Osteoblast (primary cell): ENCODE measurements at regions not wholly inside any gene's neighbourhood (a gene's known extent, or its start where the extent isn't known, plus 50 kb on each side); places are given as distances from the start of the nearest gene placed in this dataset.

Source experiments
- DNase-seq: peaks from one replicate; pipeline ENCODE4 v3.0.0; 2011; ENCODE audit warnings: low spot score, mixed read lengths; ENCODE audit not compliant: insufficient read length; ENCODE audit errors: missing footprints
- H2AFZ ChIP-seq: 2 replicates; pipeline ENCODE4 v1.6.0; 2011; ENCODE audit warnings: mild to moderate bottlenecking, low read length
- H3K27ac ChIP-seq: 2 replicates; pipeline ENCODE4 v1.5.1; 2011; ENCODE audit warnings: mild to moderate bottlenecking, low read depth, low read length, moderate library complexity
- H3K27me3 ChIP-seq: 2 replicates; pipeline ENCODE4 v1.6.0; 2012; ENCODE audit warnings: mild to moderate bottlenecking, control low read depth, inconsistent platforms, low read length, moderate library complexity; ENCODE audit not compliant: insufficient read depth
- H3K36me3 ChIP-seq: 2 replicates; pipeline ENCODE4 v1.5.1; 2011; ENCODE audit warnings: mild to moderate bottlenecking, low read length, control low read depth, moderate library complexity; ENCODE audit not compliant: insufficient read depth
- H3K4me1 ChIP-seq: 2 replicates; pipeline ENCODE4 v1.5.1; 2011; ENCODE audit warnings: mild to moderate bottlenecking, low read length, control low read depth, moderate library complexity; ENCODE audit not compliant: insufficient read depth
- H3K4me2 ChIP-seq: 2 replicates; pipeline ENCODE4 v1.6.0; 2011; ENCODE audit warnings: mild to moderate bottlenecking, low read length; ENCODE audit not compliant: insufficient read depth
- H3K4me3 ChIP-seq: fragments of 200-600 bp; sonication (generic); 3 replicates; pipeline ENCODE4 v1.5.1; 2012; ENCODE audit warnings: mild to moderate bottlenecking, low read length, inconsistent platforms; ENCODE audit not compliant: insufficient read depth
- H3K79me2 ChIP-seq: 2 replicates; pipeline ENCODE4 v1.6.0; 2012; ENCODE audit warnings: mild to moderate bottlenecking, low read length, control low read depth, inconsistent platforms; ENCODE audit not compliant: insufficient read depth
- H3K9me3 ChIP-seq: 2 replicates; pipeline ENCODE4 v1.5.1; 2011; ENCODE audit warnings: low read depth, low read length, control low read depth
- H4K20me1 ChIP-seq: 2 replicates; pipeline ENCODE4 v1.6.0; 2012; ENCODE audit warnings: mild to moderate bottlenecking, low read length, control low read depth; ENCODE audit not compliant: insufficient read depth
- TF ChIP-seq, protein P1 (sequence below): IDR thresholded peaks from 2 replicates; pipeline ENCODE4 v1.5.1; 2011; ENCODE audit warnings: mild to moderate bottlenecking, low read depth, low read length, moderate library complexity; ENCODE audit errors: extremely low read depth

DNA sequence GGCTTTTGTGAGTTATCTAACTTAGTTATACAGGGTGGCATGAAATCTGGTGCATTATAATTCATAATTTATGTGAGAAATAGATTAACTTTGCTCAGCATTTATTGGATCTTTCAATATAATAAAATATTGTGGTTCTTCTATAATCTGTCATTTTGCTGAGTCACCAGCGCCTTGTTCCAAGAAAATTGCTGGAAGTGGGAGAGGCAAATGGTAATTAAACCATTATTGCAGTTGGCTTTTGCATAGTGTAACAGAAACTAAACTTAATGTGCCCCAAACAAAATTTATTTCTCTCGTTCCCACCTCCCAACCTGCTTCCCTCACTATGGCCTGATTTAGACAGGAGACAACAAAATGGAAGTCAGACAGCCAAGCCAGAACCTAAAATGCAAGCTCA, 146.3 kb downstream of the GALR1 start:
- Histone ChIP-seq H3K9me3 (no peaks in the 10 kb centered on the region), H3K36me3 (no peaks in the 10 kb centered on the region), H3K79me2 (no peaks in the 10 kb centered on the region), H3K4me1 (no peaks in the 10 kb centered on the region), H3K4me3 (no peak overlapping the region), H2AFZ (no peak overlapping the region), H4K20me1 (no peaks in the 10 kb centered on the region), H3K27ac (no peak overlapping the region), H3K27me3 (no peaks in the 10 kb centered on the region), H3K4me2 (no peak overlapping the region)
- TF ChIP-seq, protein P1, sequence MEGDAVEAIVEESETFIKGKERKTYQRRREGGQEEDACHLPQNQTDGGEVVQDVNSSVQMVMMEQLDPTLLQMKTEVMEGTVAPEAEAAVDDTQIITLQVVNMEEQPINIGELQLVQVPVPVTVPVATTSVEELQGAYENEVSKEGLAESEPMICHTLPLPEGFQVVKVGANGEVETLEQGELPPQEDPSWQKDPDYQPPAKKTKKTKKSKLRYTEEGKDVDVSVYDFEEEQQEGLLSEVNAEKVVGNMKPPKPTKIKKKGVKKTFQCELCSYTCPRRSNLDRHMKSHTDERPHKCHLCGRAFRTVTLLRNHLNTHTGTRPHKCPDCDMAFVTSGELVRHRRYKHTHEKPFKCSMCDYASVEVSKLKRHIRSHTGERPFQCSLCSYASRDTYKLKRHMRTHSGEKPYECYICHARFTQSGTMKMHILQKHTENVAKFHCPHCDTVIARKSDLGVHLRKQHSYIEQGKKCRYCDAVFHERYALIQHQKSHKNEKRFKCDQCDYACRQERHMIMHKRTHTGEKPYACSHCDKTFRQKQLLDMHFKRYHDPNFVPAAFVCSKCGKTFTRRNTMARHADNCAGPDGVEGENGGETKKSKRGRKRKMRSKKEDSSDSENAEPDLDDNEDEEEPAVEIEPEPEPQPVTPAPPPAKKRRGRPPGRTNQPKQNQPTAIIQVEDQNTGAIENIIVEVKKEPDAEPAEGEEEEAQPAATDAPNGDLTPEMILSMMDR: no peak
- no peak for DNase-seq

DNA sequence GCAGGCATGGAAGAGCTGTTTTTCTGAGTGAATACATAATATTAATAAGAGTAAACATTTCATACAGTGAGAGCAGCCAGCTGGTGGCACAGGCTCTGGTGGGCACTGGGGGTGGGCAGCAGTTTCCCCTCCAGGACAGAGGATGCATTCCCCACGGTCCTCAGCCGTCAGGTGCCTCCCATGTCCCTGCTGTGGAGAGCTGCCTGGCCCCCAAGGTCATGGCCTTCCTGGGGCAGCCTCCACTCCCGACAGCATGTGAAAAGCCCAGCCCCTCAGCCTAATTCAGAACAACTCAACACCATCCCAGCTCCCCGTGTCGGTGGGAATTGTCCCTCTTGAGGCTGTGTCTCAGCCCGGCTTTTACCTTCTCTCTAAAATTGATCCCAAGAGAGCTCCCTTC, 147.4 kb downstream of the GALR1 start:
- Histone ChIP-seq H3K36me3 (no peaks in the 10 kb centered on the region), H2AFZ (no peak overlapping the region), H3K4me3 (no peak overlapping the region), H3K79me2 (no peaks in the 10 kb centered on the region), H4K20me1 (no peaks in the 10 kb centered on the region), H3K27ac (no peak overlapping the region), H3K9me3 (no peaks in the 10 kb centered on the region), H3K27me3 (no peaks in the 10 kb centered on the region), H3K4me1 (no peaks in the 10 kb centered on the region), H3K4me2 (no peak overlapping the region)
- no peak for DNase-seq
- TF ChIP-seq, protein P1: no peak

DNA sequence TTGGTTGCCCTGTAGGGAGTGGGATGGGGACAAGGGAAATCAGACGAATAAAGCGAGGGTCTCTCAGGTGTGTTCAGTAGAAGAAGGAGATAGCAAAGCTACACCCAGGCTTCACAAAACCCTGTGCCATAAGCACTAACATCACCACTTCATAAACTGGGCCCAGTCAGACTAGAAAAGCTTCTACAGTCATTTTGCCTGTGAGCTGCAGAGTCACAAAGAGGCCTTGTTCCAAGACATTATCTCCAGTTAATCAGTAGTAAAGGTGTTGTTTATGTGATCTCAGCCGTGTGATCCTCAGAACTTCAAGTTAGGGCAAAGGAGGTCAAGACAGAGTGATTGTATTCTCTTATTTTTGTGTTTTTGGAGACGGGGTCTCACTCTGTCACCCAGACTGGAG, 148.0 kb downstream of the GALR1 start:
- no peak overlapping the region for H3K4me2 ChIP-seq
- H3K4me3 ChIP-seq: no peak overlapping the region
- no peaks in the 10 kb centered on the region for H3K4me1 ChIP-seq
- H2AFZ ChIP-seq: no peak overlapping the region
- no peak overlapping the region for H3K27ac ChIP-seq
- TF ChIP-seq, protein P1: no peak
- no peaks in the 10 kb centered on the region for H3K36me3 ChIP-seq
- no peaks in the 10 kb centered on the region for H3K9me3 ChIP-seq
- H4K20me1 ChIP-seq: no peaks in the 10 kb centered on the region
- H3K27me3 ChIP-seq: no peaks in the 10 kb centered on the region
- H3K79me2 ChIP-seq: no peaks in the 10 kb centered on the region
- no peak for DNase-seq

DNA sequence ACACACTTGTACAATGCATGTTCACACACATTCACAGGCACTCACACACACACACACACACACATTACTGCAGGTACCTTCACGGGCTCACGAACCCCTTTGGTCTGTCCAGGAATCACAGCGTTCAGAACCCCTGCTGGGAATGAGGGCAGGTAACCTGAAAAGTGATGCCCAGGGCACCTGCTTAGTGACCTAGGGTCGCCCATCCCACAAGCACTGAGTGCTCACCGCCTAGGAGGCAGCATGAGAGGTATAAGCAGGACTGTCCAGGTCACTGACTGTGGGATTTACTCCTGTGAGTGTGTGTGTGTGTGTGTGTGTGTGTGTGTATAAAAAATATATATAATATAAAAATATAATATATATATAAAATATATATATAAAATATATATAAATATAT, 150.9 kb downstream of the GALR1 start:
- H3K36me3 ChIP-seq: no peaks in the 10 kb centered on the region
- H3K27ac ChIP-seq: no peak overlapping the region
- no peak overlapping the region for H3K4me3 ChIP-seq
- TF ChIP-seq, protein P1: no peak
- no peaks in the 10 kb centered on the region for H3K79me2 ChIP-seq
- no peak overlapping the region for H2AFZ ChIP-seq
- H4K20me1 ChIP-seq: no peaks in the 10 kb centered on the region
- no peaks in the 10 kb centered on the region for H3K9me3 ChIP-seq
- no peak for DNase-seq
- H3K4me1 ChIP-seq: no peaks in the 10 kb centered on the region
- H3K4me2 ChIP-seq: no peak overlapping the region
- H3K27me3 ChIP-seq: no peaks in the 10 kb centered on the region
